Lower leg skin (tissue), 4 donors: ENCODE measurements at regions not wholly inside any gene's neighbourhood (a gene's known extent, or its start where the extent isn't known, plus 50 kb on each side); places are given as distances from the start of the nearest gene placed in this dataset.

Experiments used
- DNase-seq, 2 donors: peaks; one replicate each; pipeline ENCODE4 v3.0.0-alpha.2; 2019; ENCODE audit warnings: low spot score in 2 of 2
- H3K4me3 ChIP-seq: fragments of 200-600 bp; sonication (generic); 2 replicates; pipeline ENCODE4 v1.5.1; 2017; ENCODE audit warnings: mild to moderate bottlenecking, low read depth; ENCODE audit not compliant: poor library complexity, severe bottlenecking
- CTCF ChIP-seq, 3 donors: fragments of 450-650 bp; IDR thresholded peaks; one replicate each; pipeline ENCODE4 v1.5.1; 2016; ENCODE audit warnings: antibody characterized with exemption in 3 of 3, mild to moderate bottlenecking in 3 of 3, moderate library complexity in 2 of 3
- POLR2A ChIP-seq, 2 donors: fragments of 450-650 bp; IDR thresholded peaks; one replicate each; pipeline ENCODE4 v1.6.1; 2016 to 2017; ENCODE audit warnings: antibody characterized with exemption in 2 of 2, mild to moderate bottlenecking in 1 of 2, moderate library complexity in 1 of 2
- WGBS, 2 donors: methylation state at CpG; one replicate each; pipeline ENCODE4 v1.1.5; 2018; 5-methylcytosine and 5-hydroxymethylcytosine counted together
- intact Hi-C: fragments of 100-400 bp; cut with DNase I; formaldehyde crosslinking; loops from one replicate; pipeline ENCODE4 v1.15.0; 2023; ENCODE audit warnings: low total_unique reads

DNA sequence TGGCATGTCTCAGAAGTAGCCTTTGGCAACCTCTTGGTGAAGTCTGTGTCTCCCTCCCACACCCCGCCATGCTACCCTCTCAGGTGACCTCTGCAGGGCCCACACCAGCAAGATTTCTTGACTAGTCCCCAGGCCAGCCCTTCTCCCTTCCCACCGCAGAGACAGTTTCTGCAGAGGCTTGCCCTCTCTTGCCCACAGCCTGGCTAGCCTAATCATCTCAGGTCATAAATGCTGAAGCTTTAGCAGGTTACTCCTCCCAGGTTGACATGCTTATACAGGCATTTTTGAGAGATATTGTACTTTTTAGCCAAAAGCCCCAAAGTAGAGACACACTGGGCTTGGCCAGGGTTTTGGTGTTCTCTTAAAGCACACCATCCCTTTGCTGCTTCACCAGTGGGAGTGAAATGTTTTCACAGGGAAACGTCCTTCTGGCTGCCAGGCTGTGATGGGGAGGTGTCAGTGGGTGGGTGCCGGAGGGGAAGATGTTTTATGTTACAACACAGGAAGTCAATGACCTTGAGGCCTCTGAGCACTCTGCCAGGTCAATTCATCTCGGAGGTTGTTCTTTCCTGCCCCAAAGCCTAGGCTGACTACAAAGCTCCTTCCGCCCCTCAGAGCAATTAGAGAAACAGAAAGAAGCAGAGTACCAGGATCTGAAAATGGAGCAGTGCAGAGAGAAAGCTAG lies 58.5 kb downstream of the STYXL2 start:
- 33 to 38% methylated on average over 6 of the region's 6 CpGs for WGBS, 2 donors
- intact Hi-C loops = no loop called here
- no peak overlapping the region for H3K4me3 ChIP-seq
- TF ChIP-seq CTCF (IDR thresholded peaks at IDR 0.05) = no peak
- no peak for DNase-seq

- TF ChIP-seq POLR2A (IDR thresholded peaks at IDR 0.05) (no peak), CTCF (IDR thresholded peaks at IDR 0.05) (no peak)
- DNase-seq = no peak
- intact Hi-C loops = no loop called here
- WGBS, 2 donors = 88 to 94% methylated on average over 4 of the region's 4 CpGs
- H3K4me3 ChIP-seq = no peak overlapping the region
Measured at GRCh38 chr1:167156466-167156865, 62.6 kb downstream of the STYXL2 start.

- no peak for DNase-seq
- intact Hi-C loops = no loop called here
- H3K4me3 ChIP-seq = no peak overlapping the region
- WGBS, 2 donors = 77 to 88% methylated on average over 2 of the region's 2 CpGs
- no peak for TF ChIP-seq CTCF (IDR thresholded peaks at IDR 0.05)
Measured at GRCh38 chr1:167157114-167157513, 63.2 kb downstream of the STYXL2 start.

GRCh38 chr1:167158111-167158812 lies 62.4 kb upstream of the POU2F1 start:
- H3K4me3 ChIP-seq = no peak overlapping the region
- TF ChIP-seq CTCF (IDR thresholded peaks at IDR 0.05) (no peak), POLR2A (IDR thresholded peaks at IDR 0.05) (no peak)
- DNase-seq = no peak
- WGBS, 2 donors = 44 to 46% methylated on average over 6 of the region's 6 CpGs
- intact Hi-C loops = no loop called here

DNA sequence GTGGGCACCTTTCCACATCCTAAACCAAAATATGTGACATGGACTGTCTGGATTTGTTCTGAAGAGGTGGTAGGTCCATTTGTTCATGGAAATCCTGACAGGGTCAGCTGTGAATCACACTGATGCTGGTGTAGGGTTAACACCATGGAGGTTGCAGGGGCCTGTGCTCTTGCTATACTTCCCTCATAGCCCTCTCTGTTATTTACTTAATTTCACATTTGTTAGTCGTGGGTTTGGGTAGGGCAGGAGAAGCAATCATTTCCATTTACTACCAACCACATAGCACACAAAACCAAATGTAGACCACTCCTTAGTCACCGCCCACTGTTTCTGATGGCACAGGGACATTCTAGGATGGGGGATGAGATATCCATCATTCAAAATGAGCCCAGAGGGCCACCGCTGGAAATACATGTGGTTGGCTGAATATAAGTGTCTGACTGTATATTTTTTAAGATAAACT lies 61.8 kb upstream of the POU2F1 start:
- WGBS, 2 donors = 71 to 80% methylated on average over 3 of the region's 3 CpGs
- TF ChIP-seq CTCF (IDR thresholded peaks at IDR 0.05) (no peak), POLR2A (IDR thresholded peaks at IDR 0.05) (no peak)
- no peak for DNase-seq
- no peak overlapping the region for H3K4me3 ChIP-seq
- intact Hi-C loops = no loop called here
